ENCODE measurements at regions not wholly inside any gene's neighbourhood (a gene's known extent, or its start where the extent isn't known, plus 50 kb on each side); places are given as distances from the start of the nearest gene placed in this dataset.

GRCh38 chr10:83214136-83214535 is 925.2 kb upstream of the GHITM start:
- TF ChIP-seq CTCF (conservative IDR thresholded peaks at IDR 0.05) (no peak), ZFX (IDR thresholded peaks at IDR 0.05) (no peak)

Data from C4-2B (cell line).